ENCODE measurements at regions not wholly inside any gene's neighbourhood (a gene's known extent, or its start where the extent isn't known, plus 50 kb on each side); places are given as distances from the start of the nearest gene placed in this dataset.

GRCh38 chr12:111100003-111100402 is 179.6 kb upstream of the MYL2 start:
- in situ Hi-C loops (cut with MboI; ENCODE audit: low pct_unique_long_range_greater_than_20kb, low sequenced_read_pairs, unreplicated experiment) = no loop called here

DNA sequence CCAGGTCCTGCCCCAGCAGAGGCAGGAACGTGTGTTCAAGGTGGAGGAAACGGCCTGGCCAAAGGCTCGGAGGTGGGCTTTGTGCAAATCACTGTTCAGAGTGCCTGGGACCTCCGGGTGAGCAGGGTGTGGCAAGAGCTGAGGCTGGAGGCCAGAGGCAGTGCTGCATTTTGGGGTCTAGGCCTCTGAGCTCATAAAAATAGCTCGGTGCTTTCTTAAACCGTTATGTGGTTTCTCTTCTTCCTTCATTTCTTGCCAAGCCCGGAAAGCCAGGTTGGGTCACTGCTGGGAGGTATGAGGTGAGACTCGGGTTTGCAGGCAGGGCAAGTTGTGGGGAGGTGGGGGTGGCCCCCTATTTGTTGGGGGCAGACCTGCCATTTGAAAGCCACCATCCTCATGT is 178.8 kb upstream of the MYL2 start:
- TF ChIP-seq, protein P1, sequence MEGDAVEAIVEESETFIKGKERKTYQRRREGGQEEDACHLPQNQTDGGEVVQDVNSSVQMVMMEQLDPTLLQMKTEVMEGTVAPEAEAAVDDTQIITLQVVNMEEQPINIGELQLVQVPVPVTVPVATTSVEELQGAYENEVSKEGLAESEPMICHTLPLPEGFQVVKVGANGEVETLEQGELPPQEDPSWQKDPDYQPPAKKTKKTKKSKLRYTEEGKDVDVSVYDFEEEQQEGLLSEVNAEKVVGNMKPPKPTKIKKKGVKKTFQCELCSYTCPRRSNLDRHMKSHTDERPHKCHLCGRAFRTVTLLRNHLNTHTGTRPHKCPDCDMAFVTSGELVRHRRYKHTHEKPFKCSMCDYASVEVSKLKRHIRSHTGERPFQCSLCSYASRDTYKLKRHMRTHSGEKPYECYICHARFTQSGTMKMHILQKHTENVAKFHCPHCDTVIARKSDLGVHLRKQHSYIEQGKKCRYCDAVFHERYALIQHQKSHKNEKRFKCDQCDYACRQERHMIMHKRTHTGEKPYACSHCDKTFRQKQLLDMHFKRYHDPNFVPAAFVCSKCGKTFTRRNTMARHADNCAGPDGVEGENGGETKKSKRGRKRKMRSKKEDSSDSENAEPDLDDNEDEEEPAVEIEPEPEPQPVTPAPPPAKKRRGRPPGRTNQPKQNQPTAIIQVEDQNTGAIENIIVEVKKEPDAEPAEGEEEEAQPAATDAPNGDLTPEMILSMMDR (IDR thresholded peaks at IDR 0.05; ENCODE audit: extremely low read depth, insufficient read depth, missing control alignments) = no peak
- DNase-seq (ENCODE audit: low spot score) = no peak
- in situ Hi-C loops (cut with MboI; ENCODE audit: low pct_unique_long_range_greater_than_20kb, low sequenced_read_pairs, unreplicated experiment) = no loop called here

More at GRCh38 chr12:111100003-111100402, 179.6 kb upstream of the MYL2 start:
- no peak for DNase-seq (ENCODE audit: low spot score)
- TF ChIP-seq, protein P1 (IDR thresholded peaks at IDR 0.05; ENCODE audit: extremely low read depth, insufficient read depth, missing control alignments) = no peak

DNA sequence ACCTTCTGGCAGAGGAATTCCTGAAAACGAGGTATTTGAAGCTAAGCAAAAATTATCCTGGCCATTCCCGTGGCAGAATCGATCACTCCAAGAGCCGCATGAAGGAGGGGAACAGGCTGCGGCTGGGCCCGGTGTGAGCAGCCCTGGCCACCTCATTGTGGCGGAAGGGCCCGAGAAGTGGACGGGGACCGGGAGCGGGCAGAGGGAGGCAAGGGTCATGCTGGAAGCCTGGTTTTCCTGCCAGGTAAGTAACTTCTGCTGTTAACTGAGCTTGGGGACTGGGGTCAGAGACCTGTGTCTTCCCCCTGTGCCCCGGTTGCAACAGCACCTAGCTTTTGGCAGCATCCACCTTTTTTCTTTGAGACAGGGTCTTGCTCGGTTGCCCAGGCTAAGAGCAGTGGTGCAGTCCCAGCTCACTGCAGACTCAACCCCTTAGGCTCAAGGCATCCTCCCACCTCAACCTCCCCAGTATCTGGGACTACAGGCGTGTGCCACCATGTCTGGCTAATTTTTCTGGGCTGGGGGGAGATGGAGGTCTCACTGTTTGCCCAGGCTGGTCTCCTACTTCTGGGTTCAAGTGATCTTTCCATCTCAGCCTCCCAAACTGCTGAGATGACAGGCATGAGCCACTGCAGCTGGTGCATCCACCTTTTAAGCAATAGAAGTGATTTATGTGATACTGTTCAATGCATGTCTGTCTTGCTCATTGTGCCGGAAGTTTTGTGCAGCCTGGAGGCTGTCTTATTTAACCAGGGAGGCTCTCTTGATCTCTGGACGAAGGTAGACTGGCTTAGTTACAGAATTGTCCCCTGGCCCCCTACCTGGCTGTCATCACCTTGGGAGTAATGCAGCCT is 174.0 kb upstream of the MYL2 start:
- TF ChIP-seq, protein P1 (IDR thresholded peaks at IDR 0.05; ENCODE audit: extremely low read depth, insufficient read depth, missing control alignments) = no peak
- no peak for DNase-seq (ENCODE audit: low spot score)
- in situ Hi-C loops (cut with MboI; ENCODE audit: low pct_unique_long_range_greater_than_20kb, low sequenced_read_pairs, unreplicated experiment) = no loop called here

- peak; percentile 70 for DNase-seq (ENCODE audit: low spot score)
- in situ Hi-C loops (cut with MboI; ENCODE audit: low pct_unique_long_range_greater_than_20kb, low sequenced_read_pairs, unreplicated experiment) = no loop called here
- TF ChIP-seq, protein P1 (IDR thresholded peaks at IDR 0.05; ENCODE audit: extremely low read depth, insufficient read depth, missing control alignments) = no peak
Observed at GRCh38 chr12:111093428-111094142, 173.2 kb upstream of the MYL2 start.

- DNase-seq (ENCODE audit: low spot score) = no peak
- TF ChIP-seq, protein P1 (IDR thresholded peaks at IDR 0.05; ENCODE audit: extremely low read depth, insufficient read depth, missing control alignments) = no peak
- in situ Hi-C loops (cut with MboI; ENCODE audit: low pct_unique_long_range_greater_than_20kb, low sequenced_read_pairs, unreplicated experiment) = no loop called here
Observed at GRCh38 chr12:111091051-111091450, 170.7 kb upstream of the MYL2 start.

DNA sequence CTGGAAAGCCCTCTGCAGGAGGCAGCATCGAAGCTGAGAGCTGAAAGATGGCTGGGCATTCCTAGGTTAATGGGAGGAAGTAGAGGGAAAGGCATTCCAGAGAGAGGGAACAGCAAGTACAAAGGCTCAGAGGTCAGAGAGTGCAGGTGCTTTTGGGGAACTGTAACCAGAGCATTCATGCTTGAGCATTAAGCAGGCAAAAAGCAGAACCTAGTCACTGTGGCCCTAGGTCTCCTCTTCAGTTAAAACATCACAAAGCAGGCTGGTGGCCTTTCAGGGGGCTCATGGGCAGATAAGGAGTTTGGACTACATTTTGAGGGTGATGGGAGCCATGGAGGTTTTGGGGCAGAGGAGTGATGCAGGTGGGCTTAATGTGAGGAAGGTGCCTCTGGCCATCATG is 169.2 kb upstream of the MYL2 start:
- no peak for DNase-seq (ENCODE audit: low spot score)
- TF ChIP-seq, protein P1 (IDR thresholded peaks at IDR 0.05; ENCODE audit: extremely low read depth, insufficient read depth, missing control alignments) = no peak
- in situ Hi-C loops (cut with MboI; ENCODE audit: low pct_unique_long_range_greater_than_20kb, low sequenced_read_pairs, unreplicated experiment) = no loop called here
